Lower leg skin (tissue), 3 donors: ENCODE measurements at regions not wholly inside any gene's neighbourhood (a gene's known extent, or its start where the extent isn't known, plus 50 kb on each side); places are given as distances from the start of the nearest gene placed in this dataset.

ENCODE experiments used
- CTCF ChIP-seq, 3 donors: fragments of 450-650 bp; IDR thresholded peaks; one replicate each; pipeline ENCODE4 v1.5.1; 2016; ENCODE audit warnings: antibody characterized with exemption in 3 of 3, mild to moderate bottlenecking in 3 of 3, moderate library complexity in 2 of 3
- POLR2A ChIP-seq, 2 donors: fragments of 450-650 bp; IDR thresholded peaks; one replicate each; pipeline ENCODE4 v1.6.1; 2016 to 2017; ENCODE audit warnings: antibody characterized with exemption in 2 of 2, mild to moderate bottlenecking in 1 of 2, moderate library complexity in 1 of 2

GRCh38 chr2:120994301-120994995 is 258.8 kb downstream of the GLI2 start:
- TF ChIP-seq CTCF (IDR thresholded peaks at IDR 0.05) (no peak), POLR2A (IDR thresholded peaks at IDR 0.05) (no peak)
